ENCODE measurements at regions not wholly inside any gene's neighbourhood (a gene's known extent, or its start where the extent isn't known, plus 50 kb on each side); places are given as distances from the start of the nearest gene placed in this dataset.

DNA sequence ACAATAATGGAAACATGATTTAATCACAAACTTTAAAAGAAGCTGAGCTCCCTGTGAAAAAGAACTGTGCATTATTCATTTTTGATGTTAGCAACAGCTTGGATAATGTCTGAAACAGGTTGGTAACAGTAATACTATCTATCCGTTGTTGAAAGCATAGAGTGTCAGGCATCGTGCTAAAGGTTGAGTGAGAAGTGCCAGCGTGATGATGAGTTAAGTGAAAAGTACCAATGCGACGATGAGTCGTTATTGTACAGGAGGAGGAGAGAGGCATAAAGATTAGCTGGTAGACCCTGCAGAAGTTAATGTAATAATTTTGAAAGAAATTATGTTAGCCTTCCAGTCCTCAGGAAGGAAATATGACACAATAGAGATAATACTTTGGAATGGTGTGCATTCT is 593.6 kb downstream of the MAT2B start:
- TF ChIP-seq EZH2 (IDR thresholded peaks at IDR 0.05; ENCODE audit: insufficient read depth, poor library complexity, severe bottlenecking) = no peak
- no peak for TF ChIP-seq EZH2phosphoT487 (IDR thresholded peaks at IDR 0.05; ENCODE audit: insufficient read depth, low read depth)
